Natural killer cell (primary cell): ENCODE measurements at regions not wholly inside any gene's neighbourhood (a gene's known extent, or its start where the extent isn't known, plus 50 kb on each side); places are given as distances from the start of the nearest gene placed in this dataset.

Source experiments
- ATAC-seq, 3 donors: fragments of 150-1000 bp in 2 of 3; fragments of 200-7000 bp in 1 of 3; cut with Tn5 transposase; 1 replicate in 1 of 3; 2 replicates in 2 of 3; pipeline ENCODE4 v1.10.0; 2021; ENCODE audit warnings: mild to moderate bottlenecking in 2 of 3, moderate library complexity in 2 of 3
- DNase-seq, 2 donors: peaks; one replicate each; pipeline versions ENCODE4 v3.0.0 to v3.0.0-alpha.2; 2013 to 2021; ENCODE audit warnings: mixed read lengths in 1 of 2
- H3K27ac ChIP-seq: one replicate; pipeline ENCODE4 v1.5.1; 2013; ENCODE audit warnings: mild to moderate bottlenecking, low read length
- H3K27me3 ChIP-seq: one replicate; pipeline ENCODE4 v1.6.1; 2013; ENCODE audit warnings: low read length; ENCODE audit not compliant: control insufficient read depth, insufficient read depth
- H3K36me3 ChIP-seq: one replicate; pipeline ENCODE4 v1.6.1; 2013; ENCODE audit warnings: low read length; ENCODE audit not compliant: control insufficient read depth, insufficient read depth
- H3K4me1 ChIP-seq: one replicate; pipeline ENCODE4 v1.6.1; 2013; ENCODE audit warnings: low read length; ENCODE audit not compliant: control insufficient read depth, insufficient read depth
- H3K4me3 ChIP-seq: one replicate; pipeline ENCODE4 v1.5.1; 2013; ENCODE audit warnings: low read length
- H3K9me3 ChIP-seq: one replicate; pipeline ENCODE4 v1.6.1; 2013; ENCODE audit warnings: low read length; ENCODE audit not compliant: control insufficient read depth, insufficient read depth
- H3K27ac Mint-ChIP-seq, 2 donors: one replicate each; pipeline ENCODE4 v1.8.0; 2022; ENCODE audit warnings: mild to moderate bottlenecking in 2 of 2, mixed read lengths in 2 of 2, moderate library complexity in 1 of 2
- H3K27me3 Mint-ChIP-seq, 2 donors: one replicate each; pipeline ENCODE4 v1.8.0; 2022; ENCODE audit warnings: low read depth in 2 of 2, mixed read lengths in 2 of 2
- H3K36me3 Mint-ChIP-seq: one replicate; pipeline ENCODE4 v1.8.0; 2022; ENCODE audit warnings: mixed read lengths
- H3K4me1 Mint-ChIP-seq, 2 donors: one replicate each; pipeline ENCODE4 v1.8.0; 2022; ENCODE audit warnings: mixed read lengths in 2 of 2
- H3K4me3 Mint-ChIP-seq: one replicate; pipeline ENCODE4 v1.8.0; 2022; ENCODE audit warnings: mild to moderate bottlenecking, moderate library complexity, mixed read lengths
- H3K9me3 Mint-ChIP-seq, 2 donors: one replicate each; pipeline ENCODE4 v1.8.0; 2022; ENCODE audit warnings: mixed read lengths in 2 of 2
- CTCF ChIP-seq: fragments of 200-600 bp; IDR thresholded peaks from one replicate; pipeline ENCODE4 v1.8.0; 2022; ENCODE audit warnings: antibody characterized with exemption
- WGBS: methylation state at CpG from one replicate; pipeline ENCODE4 v1.1.7; 2013; ENCODE audit warnings: missing lambda C conversion rate; ENCODE audit not compliant: insufficient coverage; 5-methylcytosine and 5-hydroxymethylcytosine counted together
- intact Hi-C: fragments of 100-400 bp; cut with micrococcal nuclease; formaldehyde crosslinking; loops from one replicate; pipeline ENCODE4 v1.14.2; 2022

- no peaks in the 10 kb centered on the region for H3K36me3 Mint-ChIP-seq
- WGBS, result 93% methylated on average over 9 of the region's 9 CpGs
- no peak for TF ChIP-seq CTCF
- H3K9me3 Mint-ChIP-seq, result no peaks in the 10 kb centered on the region
- Histone ChIP-seq H3K4me3 (no peak overlapping the region), H3K27me3 (no peaks in the 10 kb centered on the region), H3K36me3 (no peaks in the 10 kb centered on the region), H3K27ac (no peak overlapping the region), H3K4me1 (no peaks in the 10 kb centered on the region), H3K9me3 (no peaks in the 10 kb centered on the region)
- peaks cover 0 to 4% of the 10 kb centered on the region in 2 donors for H3K27me3 Mint-ChIP-seq
- DNase-seq (no peak), ATAC-seq (no peak)
- intact Hi-C loops, result no loop called here
- peaks cover 0 to 12% of the 10 kb centered on the region in 2 donors for H3K4me1 Mint-ChIP-seq
- H3K4me3 Mint-ChIP-seq, result no peak overlapping the region
- no peak overlapping the region for H3K27ac Mint-ChIP-seq
These were observed 114.9 kb upstream of the SLC45A1 start for GRCh38 chr1:8203056-8203455.

GRCh38 chr1:8202182-8202905 is 115.6 kb upstream of the SLC45A1 start:
- no peak for TF ChIP-seq CTCF
- ATAC-seq, result no peak

GRCh38 chr1:8201331-8201861 is 116.5 kb upstream of the SLC45A1 start:
- H3K4me1 Mint-ChIP-seq, result peaks cover 0 to 12% of the 10 kb centered on the region in 2 donors
- Histone ChIP-seq H3K36me3 (no peaks in the 10 kb centered on the region), H3K9me3 (no peaks in the 10 kb centered on the region), H3K4me3 (no peak overlapping the region), H3K4me1 (no peaks in the 10 kb centered on the region), H3K27ac (no peak overlapping the region), H3K27me3 (no peaks in the 10 kb centered on the region)
- peaks cover 0 to 8% of the 10 kb centered on the region in 2 donors for H3K27me3 Mint-ChIP-seq
- no peaks in the 10 kb centered on the region for H3K36me3 Mint-ChIP-seq
- no peak for DNase-seq
- TF ChIP-seq CTCF, result no peak
- 81% methylated on average over 10 of the region's 10 CpGs for whole genome bisulfite sequencing
- ATAC-seq, result no peak
- H3K4me3 Mint-ChIP-seq, result no peak overlapping the region
- intact Hi-C loops, result no loop called here
- H3K27ac Mint-ChIP-seq, result no peak overlapping the region
- H3K9me3 Mint-ChIP-seq, result no peaks in the 10 kb centered on the region

More at GRCh38 chr1:8202182-8202905, 115.6 kb upstream of the SLC45A1 start:
- Mint-ChIP-seq H3K4me1 (peaks cover 0 to 12% of the 10 kb centered on the region in 2 donors), H3K4me3 (no peak overlapping the region), H3K27ac (no peak overlapping the region), H3K27me3 (peaks cover 0 to 8% of the 10 kb centered on the region in 2 donors), H3K36me3 (no peaks in the 10 kb centered on the region), H3K9me3 (no peaks in the 10 kb centered on the region)
- no peak for DNase-seq
- Histone ChIP-seq H3K4me1 (no peaks in the 10 kb centered on the region), H3K27ac (no peak overlapping the region), H3K36me3 (no peaks in the 10 kb centered on the region), H3K4me3 (no peak overlapping the region), H3K9me3 (no peaks in the 10 kb centered on the region), H3K27me3 (no peaks in the 10 kb centered on the region)
- intact Hi-C loops, result no loop called here
- 84% methylated on average over 17 of the region's 19 CpGs for WGBS
